Hematopoietic multipotent progenitor cell treated with erythropoietin and hydrocortisone succinate and interleukin-3 and kit ligand, for 6 days (in vitro differentiated cells): ENCODE measurements at regions not wholly inside any gene's neighbourhood (a gene's known extent, or its start where the extent isn't known, plus 50 kb on each side); places are given as distances from the start of the nearest gene placed in this dataset.
A peak's percentile ranks its signal among the peaks of the same experiment; 100 is the strongest.

ENCODE experiments used
- DNase-seq: peaks from one replicate; pipeline ENCODE4 v3.0.0-alpha.2; 2015

- no peak for DNase-seq
Observed at GRCh38 chr1:199058281-199058680, 419.4 kb downstream of the PTPRC start.

- no peak for DNase-seq
Observed at GRCh38 chr1:199064971-199065370, 426.1 kb downstream of the PTPRC start.

DNA sequence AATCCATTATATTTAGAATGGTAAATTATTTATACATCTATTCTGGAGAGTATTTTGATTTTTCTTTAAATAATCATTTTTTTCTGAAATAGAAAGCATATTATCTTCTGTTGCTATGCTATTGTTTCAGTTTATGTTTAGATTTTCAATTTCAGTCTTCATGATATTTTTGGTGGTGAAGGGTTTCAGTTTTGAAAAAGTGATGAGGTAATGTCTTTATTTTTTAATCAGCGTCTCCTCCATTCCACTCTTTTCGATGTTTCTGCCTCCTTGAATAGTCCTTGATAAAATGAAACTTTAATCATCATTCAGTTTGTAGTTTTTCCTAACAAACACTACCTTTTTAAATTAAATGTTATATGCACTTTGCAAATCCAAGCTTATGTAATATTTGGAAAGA is 428.6 kb downstream of the PTPRC start:
- no peak for DNase-seq

DNA sequence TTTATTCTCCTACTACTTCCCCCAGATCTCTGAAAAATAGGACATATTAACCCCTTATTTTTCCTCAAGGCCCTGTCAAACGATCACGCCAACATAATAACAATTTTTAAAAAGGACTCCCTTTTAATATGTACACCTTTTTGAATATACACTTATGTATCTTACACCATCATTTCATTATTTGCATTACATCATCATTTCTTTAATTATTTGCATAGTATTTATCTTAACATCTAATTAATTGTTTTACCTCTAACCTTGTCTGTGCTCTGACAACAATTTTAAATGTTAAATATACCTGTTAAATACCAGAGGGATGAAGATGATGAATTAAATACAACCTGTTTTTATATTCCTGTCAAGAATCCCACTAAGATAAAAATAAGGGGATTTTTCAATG is 432.2 kb downstream of the PTPRC start:
- no peak for DNase-seq

DNA sequence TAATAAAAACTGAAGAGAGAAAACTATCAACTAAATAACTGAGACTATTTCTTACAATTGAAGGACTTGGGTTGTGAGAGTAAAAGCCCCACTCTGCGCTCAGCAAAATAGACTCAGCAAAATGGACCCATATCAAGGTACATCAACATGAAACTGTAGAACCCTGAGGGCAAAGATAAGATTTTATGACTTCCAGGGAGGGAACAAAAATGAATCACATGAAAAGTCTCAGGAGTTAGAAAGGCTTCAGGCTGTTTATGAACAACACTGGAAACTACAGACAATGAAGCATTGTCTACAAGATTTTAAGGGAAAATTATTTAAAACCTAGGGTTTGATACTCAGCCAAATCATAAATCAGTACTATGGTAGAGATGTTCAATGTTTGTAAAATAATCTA is 434.3 kb downstream of the PTPRC start:
- no peak for DNase-seq

GRCh38 chr1:199075792-199076191 is 437.0 kb downstream of the PTPRC start:
- DNase-seq, result no peak

GRCh38 chr1:199079994-199080393 is 441.2 kb downstream of the PTPRC start:
- no peak for DNase-seq

GRCh38 chr1:199081739-199082138 is 442.9 kb downstream of the PTPRC start:
- DNase-seq, result no peak

- no peak for DNase-seq
Observed at GRCh38 chr1:199082778-199083389, 444.0 kb downstream of the PTPRC start.

DNA sequence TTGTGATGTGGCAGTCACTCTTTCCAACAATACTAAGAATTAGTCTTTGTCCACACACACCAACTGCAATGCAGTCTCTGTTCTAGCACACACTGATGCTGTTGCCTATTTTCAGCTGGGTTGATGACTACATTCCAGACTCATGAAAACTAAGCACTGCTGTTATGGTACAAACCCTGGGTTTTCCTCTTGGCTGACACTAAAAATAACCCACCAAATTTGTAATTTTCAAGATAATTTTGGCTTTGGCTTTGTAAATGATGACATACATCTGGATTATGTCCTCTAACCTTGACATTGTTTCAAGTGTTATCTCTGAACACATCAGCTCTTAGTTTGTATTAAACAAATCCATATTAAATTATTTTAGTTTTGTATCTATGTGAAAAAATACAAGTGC is 444.8 kb downstream of the PTPRC start:
- DNase-seq, result no peak

- DNase-seq, result peak; percentile 14
Observed at GRCh38 chr1:199084293-199084692, 445.5 kb downstream of the PTPRC start.

- no peak for DNase-seq
Observed at GRCh38 chr1:199085903-199086302, 447.1 kb downstream of the PTPRC start.

DNA sequence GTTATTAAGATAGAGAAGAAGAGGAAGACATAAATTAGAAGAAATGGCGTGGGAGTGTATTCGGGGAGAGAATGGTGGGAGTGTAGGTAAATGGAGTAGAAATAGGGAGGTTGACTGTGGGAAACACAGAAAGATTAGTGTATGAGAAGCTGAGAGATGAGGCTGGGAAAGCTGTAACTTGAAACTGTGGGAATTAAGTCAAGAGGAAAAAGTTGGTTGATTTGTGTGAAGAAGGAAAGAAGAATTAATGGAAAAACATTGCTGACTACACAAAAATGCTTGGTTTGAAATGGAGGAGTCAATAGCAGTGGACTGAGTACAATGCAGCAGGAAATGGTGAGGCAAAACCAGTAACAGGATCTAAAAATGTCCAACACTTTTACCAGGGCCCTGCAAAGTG is 448.3 kb downstream of the PTPRC start:
- no peak for DNase-seq

GRCh38 chr1:199089393-199090122 is 450.7 kb downstream of the PTPRC start:
- DNase-seq, result peak; percentile 47

- DNase-seq, result peak; percentile 48
Observed at GRCh38 chr1:199095628-199096027, 456.8 kb downstream of the PTPRC start.

GRCh38 chr1:199096591-199096990 is 457.8 kb downstream of the PTPRC start:
- DNase-seq, result no peak

DNA sequence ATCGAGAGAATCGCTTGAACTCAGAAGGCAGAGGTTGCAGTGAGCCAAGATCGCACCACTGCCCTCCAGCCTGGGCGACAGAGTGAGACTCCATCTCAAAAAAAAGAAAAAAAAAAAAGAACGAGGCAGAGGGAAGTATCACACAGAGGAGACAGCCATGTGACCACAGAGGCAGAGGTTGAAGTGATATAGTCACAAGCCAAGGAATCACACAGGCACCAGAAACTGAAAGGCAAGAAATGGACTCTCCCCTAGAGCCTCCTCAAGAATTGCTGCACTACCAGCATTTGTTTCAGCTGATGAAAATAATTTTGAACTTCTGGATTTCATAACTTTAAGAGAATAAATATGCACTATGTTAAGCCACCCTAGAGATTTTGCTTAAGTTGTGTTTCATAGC is 459.6 kb downstream of the PTPRC start:
- no peak for DNase-seq

DNA sequence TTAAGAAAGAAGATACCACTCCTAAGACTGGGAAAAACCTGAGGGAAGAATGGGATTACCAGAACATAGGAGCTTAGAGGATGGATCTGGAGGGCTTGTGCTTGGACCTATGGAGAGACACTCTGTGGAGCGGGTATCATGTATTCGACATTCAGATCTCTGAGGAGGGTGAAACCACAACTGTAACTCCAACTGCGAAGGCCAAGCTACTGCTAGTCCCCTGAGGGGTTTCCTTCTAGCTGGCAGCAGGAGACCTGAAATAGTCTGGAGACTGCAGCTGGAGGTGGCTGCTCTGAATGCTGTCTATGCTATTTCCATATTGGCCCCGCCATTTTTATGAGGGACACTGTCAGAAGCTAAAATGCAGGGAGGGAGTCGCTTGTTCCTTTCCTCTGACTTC is 462.3 kb downstream of the PTPRC start:
- no peak for DNase-seq

DNA sequence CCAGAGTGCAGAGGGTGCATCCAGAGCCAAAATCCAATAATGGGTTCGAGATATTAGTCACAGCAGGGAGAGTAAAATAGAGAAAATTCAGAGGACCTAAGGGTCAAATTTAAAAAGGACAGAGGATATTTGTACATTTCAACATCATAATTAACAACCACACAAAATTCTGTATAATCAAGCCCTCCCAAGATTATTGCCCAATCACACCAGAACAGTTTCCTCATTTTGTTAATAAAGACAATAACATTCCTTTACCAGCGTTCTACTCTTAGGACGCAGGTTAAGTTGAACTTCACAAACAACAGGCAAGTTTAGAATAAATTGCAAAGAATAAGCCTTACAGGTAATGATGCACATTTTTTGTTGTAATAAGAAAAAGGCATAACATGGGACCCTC is 462.8 kb downstream of the PTPRC start:
- no peak for DNase-seq

GRCh38 chr1:199102239-199102638 is 463.4 kb downstream of the PTPRC start:
- DNase-seq, result no peak

DNA sequence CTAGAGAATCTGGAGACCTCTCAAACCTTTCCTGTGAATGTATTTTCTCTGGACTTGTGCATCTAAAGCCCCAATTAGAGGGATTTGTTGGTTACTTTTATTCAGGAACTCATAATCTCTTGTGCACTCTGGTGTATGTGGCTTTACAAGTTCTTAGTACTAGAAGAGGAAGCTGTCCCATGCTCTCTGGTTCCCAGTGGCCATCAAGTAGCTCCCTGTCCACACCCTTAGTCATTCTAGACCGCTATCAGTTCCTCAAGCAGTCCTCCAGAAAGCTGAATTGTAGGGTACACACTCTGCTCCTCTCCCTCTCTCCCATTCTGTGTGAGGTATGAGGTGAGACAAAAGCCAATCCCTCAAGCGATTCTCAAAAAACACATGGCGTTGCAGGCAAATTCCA is 470.3 kb downstream of the PTPRC start:
- no peak for DNase-seq

DNA sequence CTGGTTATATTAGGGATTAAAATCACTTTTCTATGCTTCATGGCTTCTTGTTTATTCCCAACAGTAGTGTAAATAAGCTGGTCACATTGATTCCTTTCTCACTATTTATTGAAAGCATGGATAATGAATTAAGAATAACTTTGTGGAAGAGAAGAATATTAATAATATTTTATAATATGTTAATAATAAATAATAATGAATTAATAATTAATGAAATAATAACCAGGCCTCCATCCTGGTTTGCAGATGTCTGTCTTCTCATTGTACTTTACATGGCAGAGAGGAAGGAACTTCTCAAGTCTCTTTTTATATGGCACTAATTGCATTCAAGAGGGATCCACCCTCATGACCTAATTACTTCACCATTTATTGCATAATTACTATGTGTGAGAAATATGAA is 473.5 kb downstream of the PTPRC start:
- DNase-seq, result no peak

GRCh38 chr1:199113265-199113869 is 474.5 kb downstream of the PTPRC start:
- peak; percentile 74 for DNase-seq

DNA sequence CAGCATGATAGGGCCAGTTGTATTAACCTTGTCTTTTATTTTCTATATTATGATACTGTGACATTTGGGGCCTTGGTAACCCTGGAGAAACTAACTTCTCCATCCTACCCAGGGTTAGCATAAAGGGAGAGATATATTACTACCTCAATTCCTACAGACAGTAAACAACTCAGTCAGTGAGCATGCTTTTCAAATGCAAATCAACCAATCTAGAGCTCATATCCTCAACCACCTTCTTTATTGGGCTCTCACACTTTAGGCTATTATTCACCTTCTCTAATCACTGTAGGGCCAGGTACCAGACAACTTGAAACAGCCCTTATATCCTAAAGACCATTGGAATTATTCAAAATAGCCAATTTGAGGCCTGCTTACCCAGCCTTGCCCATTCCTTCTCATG is 477.6 kb downstream of the PTPRC start:
- DNase-seq, result no peak

DNA sequence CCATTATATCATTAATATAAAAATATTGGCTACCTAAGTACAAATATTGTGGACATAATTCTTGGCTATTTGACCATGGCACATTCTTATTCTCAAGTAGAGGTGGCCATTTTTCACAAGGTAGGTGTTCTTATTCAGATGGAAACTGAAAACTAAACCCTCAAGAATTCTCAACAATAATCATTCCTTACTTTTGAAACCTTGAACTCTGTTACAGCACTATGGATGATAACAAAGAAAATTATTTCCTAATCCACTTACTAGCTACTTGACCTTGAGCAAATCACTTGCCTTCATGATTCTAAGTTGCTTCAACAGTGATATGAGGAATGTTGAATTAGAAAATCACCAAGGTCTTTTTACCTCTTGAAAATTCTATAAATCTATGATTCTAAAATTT is 482.2 kb downstream of the PTPRC start:
- DNase-seq, result no peak
